H9 (cell line): ENCODE measurements at regions not wholly inside any gene's neighbourhood (a gene's known extent, or its start where the extent isn't known, plus 50 kb on each side); places are given as distances from the start of the nearest gene placed in this dataset.

ENCODE experiments used
- DNase-seq: peaks from one replicate; pipeline ENCODE4 v3.0.0-alpha.2; 2017
- H2AFZ ChIP-seq: one replicate; pipeline ENCODE4 v1.6.1; 2013; ENCODE audit warnings: mild to moderate bottlenecking, low read length, control low read depth, moderate library complexity
- H2AK5ac ChIP-seq: 2 replicates; pipeline ENCODE4 v1.6.1; 2013; ENCODE audit warnings: low read length, control low read depth, mixed read lengths; ENCODE audit not compliant: insufficient read length
- H2BK120ac ChIP-seq: one replicate; pipeline ENCODE4 v1.6.1; 2013; ENCODE audit warnings: low read depth, mild to moderate bottlenecking, low read length, control low read depth, inconsistent platforms; ENCODE audit not compliant: poor library complexity, severe bottlenecking
- H2BK12ac ChIP-seq: 2 replicates; pipeline ENCODE4 v1.6.1; 2013; ENCODE audit warnings: low read length, control low read depth, mixed read lengths, low read depth; ENCODE audit not compliant: insufficient read length
- H2BK15ac ChIP-seq: 2 replicates; pipeline ENCODE4 v1.6.1; 2013; ENCODE audit warnings: low read depth, low read length, control low read depth
- H2BK20ac ChIP-seq: one replicate; pipeline ENCODE4 v1.6.1; 2013; ENCODE audit warnings: low read depth, mild to moderate bottlenecking, low read length, control low read depth, inconsistent platforms; ENCODE audit not compliant: poor library complexity, severe bottlenecking
- H2BK5ac ChIP-seq: 2 replicates; pipeline ENCODE4 v1.6.1; 2013; ENCODE audit warnings: low read length, control low read depth, mixed read lengths; ENCODE audit not compliant: insufficient read length
- H3K14ac ChIP-seq: 2 replicates; pipeline ENCODE4 v1.6.1; 2013; ENCODE audit warnings: low read length, control low read depth; ENCODE audit not compliant: insufficient read depth
- H3K18ac ChIP-seq: 2 replicates; pipeline ENCODE4 v1.6.1; 2013; ENCODE audit warnings: low read depth, mild to moderate bottlenecking, mixed read lengths, low read length, control low read depth; ENCODE audit not compliant: insufficient read length
- H3K23ac ChIP-seq: 2 replicates; pipeline ENCODE4 v1.6.1; 2013; ENCODE audit warnings: low read length, control low read depth, mixed read lengths, low read depth; ENCODE audit not compliant: insufficient read length
- H3K23me2 ChIP-seq: 2 replicates; pipeline ENCODE4 v1.6.1; 2013; ENCODE audit warnings: low read depth, mild to moderate bottlenecking, mixed read lengths, low read length, control low read depth; ENCODE audit not compliant: insufficient read length, poor library complexity, severe bottlenecking
- H3K27ac ChIP-seq: 2 replicates; pipeline ENCODE4 v1.5.1; 2013; ENCODE audit warnings: low read length, control low read depth, mixed read lengths, low read depth; ENCODE audit not compliant: insufficient read length
- H3K27me3 ChIP-seq: 2 replicates; pipeline ENCODE4 v1.6.1; 2013; ENCODE audit warnings: low read length, control low read depth, inconsistent platforms; ENCODE audit not compliant: insufficient read depth
- H3K4ac ChIP-seq: 2 replicates; pipeline ENCODE4 v1.6.1; 2013; ENCODE audit warnings: low read depth, mild to moderate bottlenecking, control low read depth, inconsistent platforms, low read length, moderate library complexity
- H3K4me1 ChIP-seq: 2 replicates; pipeline ENCODE4 v1.6.1; 2013; ENCODE audit warnings: low read length, control low read depth, inconsistent platforms; ENCODE audit not compliant: insufficient read depth
- H3K4me2 ChIP-seq: 2 replicates; pipeline ENCODE4 v1.6.1; 2013; ENCODE audit warnings: low read length, control low read depth, mixed read lengths; ENCODE audit not compliant: insufficient read length, insufficient read depth
- H3K56ac ChIP-seq: 2 replicates; pipeline ENCODE4 v1.6.1; 2013; ENCODE audit warnings: low read depth, mild to moderate bottlenecking, mixed read lengths, low read length, control low read depth; ENCODE audit not compliant: insufficient read length
- H3K79me1 ChIP-seq: 2 replicates; pipeline ENCODE4 v1.6.1; 2013; ENCODE audit warnings: low read depth, mild to moderate bottlenecking, moderate library complexity, low read length, control low read depth, inconsistent platforms; ENCODE audit not compliant: insufficient read depth, poor library complexity, severe bottlenecking
- H3K79me2 ChIP-seq: 2 replicates; pipeline ENCODE4 v1.6.1; 2013; ENCODE audit warnings: low read length, control low read depth, inconsistent platforms; ENCODE audit not compliant: insufficient read depth
- H3K9ac ChIP-seq: 2 replicates; pipeline ENCODE4 v1.6.1; 2013; ENCODE audit warnings: low read length, control low read depth, mixed read lengths; ENCODE audit not compliant: insufficient read length; ENCODE audit errors: extremely low read depth
- H3K9me3 ChIP-seq: one replicate; pipeline ENCODE4 v1.6.1; 2013; ENCODE audit warnings: low read depth, low read length, inconsistent platforms; ENCODE audit not compliant: control insufficient read depth
- H3T11ph ChIP-seq: one replicate; pipeline ENCODE4 v1.6.1; 2013; ENCODE audit warnings: mild to moderate bottlenecking, low read length, control low read depth, inconsistent platforms
- H4K20me1 ChIP-seq: one replicate; pipeline ENCODE4 v1.6.1; 2013; ENCODE audit not compliant: control insufficient read depth, insufficient read length, insufficient read depth
- H4K5ac ChIP-seq: 2 replicates; pipeline ENCODE4 v1.6.1; 2013; ENCODE audit warnings: low read depth, mild to moderate bottlenecking, mixed read lengths, low read length, control low read depth; ENCODE audit not compliant: insufficient read length
- H4K8ac ChIP-seq: replicated peaks from 2 replicates; pipeline ENCODE4 v1.6.1; 2013; ENCODE audit warnings: low read length, control low read depth, mixed read lengths, low read depth; ENCODE audit not compliant: insufficient read length
- H4K91ac ChIP-seq: 2 replicates; pipeline ENCODE4 v1.6.1; 2013; ENCODE audit warnings: low read depth, mild to moderate bottlenecking, moderate library complexity, mixed read lengths, low read length, control low read depth; ENCODE audit not compliant: insufficient read length
- H3K27ac Mint-ChIP-seq, 3 experiments: 2 replicates in 2 of 3; 3 replicates in 1 of 3; pipeline ENCODE4 v1.8.0; 2020 to 2021; ENCODE audit warnings: mixed read lengths in 3 of 3, mild to moderate bottlenecking in 1 of 3, moderate library complexity in 1 of 3
- H3K27me3 Mint-ChIP-seq: 2 replicates; pipeline ENCODE4 v1.8.0; 2021; ENCODE audit warnings: low read depth, mild to moderate bottlenecking, moderate library complexity, mixed read lengths
- H3K36me3 Mint-ChIP-seq, 3 experiments: 2 replicates in 2 of 3; 3 replicates in 1 of 3; pipeline ENCODE4 v1.8.0; 2020 to 2021; ENCODE audit warnings: low read depth in 3 of 3, mixed read lengths in 3 of 3; ENCODE audit not compliant: insufficient read depth in 1 of 3
- H3K4me1 Mint-ChIP-seq, 2 experiments: 2 replicates each; pipeline ENCODE4 v1.8.0; 2020; ENCODE audit warnings: mixed read lengths in 2 of 2
- H3K4me3 Mint-ChIP-seq, 2 experiments: 2 replicates in 1 of 2; 3 replicates in 1 of 2; pipeline ENCODE4 v1.8.0; 2020 to 2021; ENCODE audit warnings: mild to moderate bottlenecking in 2 of 2, mixed read lengths in 2 of 2, moderate library complexity in 1 of 2
- H3K9me3 Mint-ChIP-seq, 2 experiments: 2 replicates in 1 of 2; 3 replicates in 1 of 2; pipeline ENCODE4 v1.8.0; 2020; ENCODE audit warnings: mild to moderate bottlenecking in 2 of 2, mixed read lengths in 2 of 2, moderate library complexity in 1 of 2
- CTCF ChIP-seq: fragments of 200-600 bp; sonication (generic); conservative IDR thresholded peaks from 3 replicates; pipeline ENCODE4 v1.8.0; 2021; ENCODE audit warnings: antibody characterized with exemption, mild to moderate bottlenecking
- WGBS: extraction: QIAGEN DNeasy Blood & Tissue Kit; methylation state at CpG from one replicate; pipeline ENCODE4 v1.1.7; 2013; ENCODE audit warnings: missing lambda C conversion rate, low lambda C conversion rate, mixed read lengths; ENCODE audit not compliant: insufficient read length; ENCODE audit errors: extremely low coverage; 5-methylcytosine and 5-hydroxymethylcytosine counted together

- Histone ChIP-seq H4K5ac (no peak overlapping the region), H3K4me1 (no peaks in the 10 kb centered on the region), H4K8ac (no peak overlapping the region), H3K4ac (no peak overlapping the region), H4K91ac (no peak overlapping the region), H2AK5ac (no peak overlapping the region), H3T11ph (no peak overlapping the region), H2BK15ac (no peak overlapping the region), H3K23ac (no peak overlapping the region), H3K56ac (no peak overlapping the region), H3K18ac (no peak overlapping the region), H3K23me2 (no peaks in the 10 kb centered on the region), H3K79me1 (no peaks in the 10 kb centered on the region), H4K20me1 (no peaks in the 10 kb centered on the region), H2BK120ac (no peak overlapping the region), H3K27me3 (no peaks in the 10 kb centered on the region), H3K9me3 (no peaks in the 10 kb centered on the region), H3K9ac (no peak overlapping the region), H2BK20ac (no peak overlapping the region), H3K4me2 (no peak overlapping the region), H2AFZ (no peak overlapping the region), H3K79me2 (no peaks in the 10 kb centered on the region), H3K14ac (no peak overlapping the region), H2BK12ac (no peak overlapping the region), H3K27ac (no peak overlapping the region), H2BK5ac (no peak overlapping the region)
- peaks cover 0 to 2% (median 0%) of the 10 kb centered on the region in 3 experiments; a peak in 1 of 7 replicates for H3K36me3 Mint-ChIP-seq
- H3K4me3 Mint-ChIP-seq = no peak overlapping the region
- peaks cover 16 to 18% of the 10 kb centered on the region in 2 experiments for H3K4me1 Mint-ChIP-seq
- TF ChIP-seq CTCF = no peak
- H3K9me3 Mint-ChIP-seq = no peaks in the 10 kb centered on the region
- DNase-seq = no peak
- peaks cover 10% of the 10 kb centered on the region for H3K27me3 Mint-ChIP-seq
- no CpG with 5 or more reads among the region's 4 CpGs for WGBS
- H3K27ac Mint-ChIP-seq = no peak overlapping the region
These were observed 56.4 kb upstream of the IER5L start for GRCh38 chr9:129234491-129234890.
